DOHH2 (cell line): ENCODE measurements at regions not wholly inside any gene's neighbourhood (a gene's known extent, or its start where the extent isn't known, plus 50 kb on each side); places are given as distances from the start of the nearest gene placed in this dataset.

Source experiments
- H3F3A ChIP-seq: fragments of 200-600 bp; sonication (generic), shearing (Covaris generic); 2 replicates; pipeline ENCODE4 v1.6.0; 2016; ENCODE audit warnings: antibody characterized with exemption, mild to moderate bottlenecking; ENCODE audit not compliant: control insufficient read depth, insufficient read depth
- H3K27ac ChIP-seq: fragments of 200-600 bp; sonication (generic); 2 replicates; pipeline ENCODE4 v1.5.1; 2014; ENCODE audit warnings: low read depth, mild to moderate bottlenecking, low read length, moderate library complexity
- H3K27me3 ChIP-seq: fragments of 200-600 bp; sonication (generic); 2 replicates; pipeline ENCODE4 v1.6.1; 2014; ENCODE audit warnings: mild to moderate bottlenecking, low read length, mixed read lengths; ENCODE audit not compliant: control insufficient read depth
- H3K36me3 ChIP-seq: fragments of 200-600 bp; sonication (generic); 2 replicates; pipeline ENCODE4 v1.6.1; 2014; ENCODE audit warnings: mild to moderate bottlenecking, low read length, moderate library complexity, mixed read lengths; ENCODE audit not compliant: control insufficient read depth
- H3K4me1 ChIP-seq: fragments of 200-600 bp; sonication (generic); 2 replicates; pipeline ENCODE4 v1.6.1; 2014; ENCODE audit warnings: mild to moderate bottlenecking, low read length, mixed read lengths; ENCODE audit not compliant: control insufficient read depth
- H3K4me2 ChIP-seq: fragments of 200-600 bp; sonication (generic); 2 replicates; pipeline ENCODE4 v1.6.0; 2014; ENCODE audit warnings: mild to moderate bottlenecking, low read length, moderate library complexity
- H3K4me3 ChIP-seq: fragments of 200-600 bp; sonication (generic); 2 replicates; pipeline ENCODE4 v1.5.1; 2014; ENCODE audit warnings: mild to moderate bottlenecking, low read length, mixed read lengths
- H3K79me2 ChIP-seq: fragments of 200-600 bp; sonication (generic); 2 replicates; pipeline ENCODE4 v1.6.1; 2014; ENCODE audit warnings: mild to moderate bottlenecking, low read length, mixed read lengths; ENCODE audit not compliant: control insufficient read depth
- H3K9me2 ChIP-seq: fragments of 200-600 bp; sonication (generic); replicated peaks from 2 replicates; pipeline ENCODE4 v1.6.1; 2014; ENCODE audit warnings: mild to moderate bottlenecking, low read length, mixed read lengths; ENCODE audit not compliant: control insufficient read depth
- H3K9me3 ChIP-seq: fragments of 200-600 bp; sonication (generic); 2 replicates; pipeline ENCODE4 v1.6.1; 2014; ENCODE audit warnings: antibody characterized with exemption, low read length, mixed read lengths; ENCODE audit not compliant: control insufficient read depth, insufficient read depth
- H4K20me1 ChIP-seq: fragments of 200-600 bp; sonication (generic); 2 replicates; pipeline ENCODE4 v1.6.0; 2014; ENCODE audit warnings: low read depth, mild to moderate bottlenecking, antibody characterized with exemption, low read length, moderate library complexity; ENCODE audit not compliant: control insufficient read depth, insufficient read depth
- CTCF ChIP-seq: fragments of 200-600 bp; sonication (generic); IDR thresholded peaks from one replicate; pipeline ENCODE4 v1.5.1; 2014; ENCODE audit warnings: antibody characterized with exemption, mild to moderate bottlenecking, low read depth, low read length; ENCODE audit not compliant: poor library complexity, severe bottlenecking
- EZH2phosphoT487 ChIP-seq: fragments of 200-600 bp; sonication (generic); IDR thresholded peaks from 2 replicates; pipeline ENCODE4 v1.6.1; 2017; ENCODE audit warnings: borderline replicate concordance, mild to moderate bottlenecking, antibody characterized with exemption, low read length, moderate library complexity, mixed read lengths

- H3K4me3 ChIP-seq = no peak overlapping the region
- H3K27me3 ChIP-seq = no peaks in the 10 kb centered on the region
- no peak overlapping the region for H3K27ac ChIP-seq
- H3F3A ChIP-seq = no peaks in the 10 kb centered on the region
- no peaks in the 10 kb centered on the region for H3K9me2 ChIP-seq
- H3K9me3 ChIP-seq = no peaks in the 10 kb centered on the region
- H3K4me2 ChIP-seq = no peak overlapping the region
- no peaks in the 10 kb centered on the region for H3K79me2 ChIP-seq
- H3K36me3 ChIP-seq = no peaks in the 10 kb centered on the region
- no peaks in the 10 kb centered on the region for H4K20me1 ChIP-seq
- TF ChIP-seq CTCF (no peak), EZH2phosphoT487 (no peak)
- H3K4me1 ChIP-seq = no peaks in the 10 kb centered on the region
Measured at GRCh38 chr3:117763561-117763960, 1054.0 kb downstream of the TUSC7 start.

DNA sequence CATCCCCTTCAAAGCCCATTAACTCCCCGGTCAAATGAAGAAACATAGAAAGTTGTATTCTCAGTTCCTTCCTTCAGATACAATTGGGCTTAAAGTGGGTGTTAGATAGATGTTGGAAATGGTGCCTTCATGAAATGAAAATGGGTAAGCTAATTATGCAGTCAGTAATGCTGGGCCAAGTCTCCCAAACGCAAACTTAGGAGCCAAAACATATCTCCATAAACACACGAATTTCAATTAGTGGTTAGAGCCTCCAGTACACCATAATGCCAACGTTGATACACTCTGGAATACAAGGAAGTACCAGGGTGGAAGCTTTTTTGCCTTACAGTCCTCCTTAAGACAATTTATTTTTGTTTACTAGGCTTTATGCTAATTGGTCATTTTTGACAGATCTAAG lies 1059.0 kb downstream of the TUSC7 start:
- Histone ChIP-seq H3K79me2 (no peaks in the 10 kb centered on the region), H3K4me1 (no peaks in the 10 kb centered on the region), H3K27ac (no peak overlapping the region), H4K20me1 (no peaks in the 10 kb centered on the region), H3K27me3 (no peaks in the 10 kb centered on the region), H3K9me2 (no peaks in the 10 kb centered on the region), H3K36me3 (no peaks in the 10 kb centered on the region), H3F3A (no peaks in the 10 kb centered on the region), H3K9me3 (no peaks in the 10 kb centered on the region), H3K4me2 (no peak overlapping the region), H3K4me3 (no peak overlapping the region)
- no peak for TF ChIP-seq EZH2phosphoT487
- TF ChIP-seq CTCF = no peak

DNA sequence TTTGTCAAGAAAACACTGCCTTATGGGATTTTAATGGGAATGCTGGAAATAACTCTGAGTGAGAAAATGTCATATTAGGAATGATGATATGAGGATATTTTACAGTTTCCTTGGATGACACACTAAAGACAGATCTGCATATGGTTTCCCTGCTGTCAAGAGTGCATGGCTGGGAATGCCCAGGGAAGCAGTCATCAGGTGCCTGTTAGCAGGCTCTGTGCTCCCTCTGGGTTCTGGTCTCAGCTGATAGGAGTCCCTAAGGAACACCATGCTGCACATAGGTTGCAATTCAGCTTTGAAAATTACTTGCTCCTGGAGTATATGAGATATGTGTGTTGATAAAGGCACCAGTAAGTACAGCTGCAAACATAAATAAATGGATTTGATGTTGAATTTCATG lies 1064.6 kb downstream of the TUSC7 start:
- no peak overlapping the region for H3K4me2 ChIP-seq
- no peaks in the 10 kb centered on the region for H3K27me3 ChIP-seq
- H4K20me1 ChIP-seq = no peaks in the 10 kb centered on the region
- no peaks in the 10 kb centered on the region for H3K36me3 ChIP-seq
- no peak overlapping the region for H3K27ac ChIP-seq
- H3F3A ChIP-seq = no peaks in the 10 kb centered on the region
- no peak for TF ChIP-seq CTCF
- no peak for TF ChIP-seq EZH2phosphoT487
- H3K79me2 ChIP-seq = no peaks in the 10 kb centered on the region
- no peaks in the 10 kb centered on the region for H3K9me3 ChIP-seq
- no peaks in the 10 kb centered on the region for H3K9me2 ChIP-seq
- no peak overlapping the region for H3K4me3 ChIP-seq
- H3K4me1 ChIP-seq = no peaks in the 10 kb centered on the region

- H3K4me2 ChIP-seq = no peak overlapping the region
- TF ChIP-seq EZH2phosphoT487 (no peak), CTCF (no peak)
- no peaks in the 10 kb centered on the region for H3K27me3 ChIP-seq
Measured at GRCh38 chr3:117786349-117786748, 1076.8 kb downstream of the TUSC7 start.

More at GRCh38 chr3:117786349-117786748, 1076.8 kb downstream of the TUSC7 start:
- H4K20me1 ChIP-seq = no peaks in the 10 kb centered on the region
- no peaks in the 10 kb centered on the region for H3K9me3 ChIP-seq
- H3K27ac ChIP-seq = no peak overlapping the region
- no peaks in the 10 kb centered on the region for H3K79me2 ChIP-seq
- H3K4me3 ChIP-seq = no peak overlapping the region
- H3K4me1 ChIP-seq = no peaks in the 10 kb centered on the region
- no peaks in the 10 kb centered on the region; the same call in 1 of the 2 replicates for H3K9me2 ChIP-seq
- no peaks in the 10 kb centered on the region for H3K36me3 ChIP-seq
- no peaks in the 10 kb centered on the region for H3F3A ChIP-seq
